ENCODE measurements at regions not wholly inside any gene's neighbourhood (a gene's known extent, or its start where the extent isn't known, plus 50 kb on each side); places are given as distances from the start of the nearest gene placed in this dataset.
"Not testable (repeated sequence)": the region's sequence is repeated elsewhere in the genome, so short reads cannot be mapped to it uniquely, and the experiment has no call there.

DNA sequence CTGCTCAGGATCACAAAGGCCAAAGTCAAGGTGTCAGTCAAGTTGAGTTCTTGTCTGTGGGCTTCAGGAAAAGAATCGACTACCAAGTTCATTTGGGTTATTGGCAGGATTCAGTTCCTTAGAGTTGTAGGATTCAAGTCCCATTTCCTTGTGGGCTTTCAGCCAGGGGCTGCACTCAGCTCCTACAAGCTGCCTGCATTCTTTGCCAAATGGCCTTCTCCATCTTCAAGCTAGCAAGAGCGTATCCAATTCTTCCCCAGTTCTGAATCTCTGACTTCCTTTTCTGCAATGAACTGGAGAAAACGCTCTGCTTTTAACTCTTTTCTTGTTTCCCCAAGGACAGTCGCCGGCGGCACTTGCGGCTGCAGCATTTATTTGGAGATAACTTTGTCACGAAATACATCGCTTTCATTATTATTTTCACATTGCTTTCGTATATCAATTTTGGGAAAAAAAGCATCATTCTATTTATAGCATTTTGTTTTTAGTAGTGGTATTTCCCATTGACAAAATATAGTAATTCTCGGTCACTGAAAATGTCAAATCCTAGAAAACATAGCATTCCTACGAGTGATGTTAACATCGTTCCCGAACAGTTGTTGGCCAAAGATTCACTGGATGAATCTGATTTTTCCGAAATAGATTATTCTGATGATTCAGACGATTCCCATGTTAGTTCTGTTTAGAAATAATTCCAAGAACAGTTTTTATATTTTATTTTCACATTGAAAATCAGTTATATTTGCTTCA is 59.6 kb upstream of the SERPINE2 start:
- Histone ChIP-seq H3K27me3 (ENCODE audit: control insufficient read depth in 3 of 3, insufficient read depth in 3 of 3, low read length in 3 of 3) (no peaks in the 10 kb centered on the region), H3K36me3 (ENCODE audit: control insufficient read depth in 3 of 3, insufficient read depth in 2 of 3, low read depth in 1 of 3, low read length in 3 of 3) (no peaks in the 10 kb centered on the region), H3K4me1 (ENCODE audit: control insufficient read depth in 3 of 3, insufficient read depth in 2 of 3, low read depth in 1 of 3, low read length in 2 of 3) (peaks cover 0 to 6% (median 4%) of the 10 kb centered on the region in 3 donors), H3K4me3 (ENCODE audit: low read depth in 1 of 3, low read length in 3 of 3) (no peak overlapping the region), H3K9me3 (ENCODE audit: control insufficient read depth in 2 of 2, insufficient read depth in 1 of 2, low read depth in 1 of 2, low read length in 1 of 2) (peaks cover 0 to 3% of the 10 kb centered on the region in 2 donors), H3K27ac (ENCODE audit: low read depth in 1 of 3, low read length in 2 of 3) (no peak overlapping the region)
- FAIRE-seq (no peak), DNase-seq (no peak)
- 72 to 88% (median 83%) methylated on average over 16 of the region's 16 CpGs for WGBS, 3 donors

- FAIRE-seq (no peak), DNase-seq (no peak)
- WGBS, 3 donors, result 89 to 97% (median 91%) methylated on average over 1 of the region's 1 CpG
- Histone ChIP-seq H3K36me3 (ENCODE audit: control insufficient read depth in 3 of 3, insufficient read depth in 2 of 3, low read depth in 1 of 3, low read length in 3 of 3) (no peaks in the 10 kb centered on the region), H3K4me3 (ENCODE audit: low read depth in 1 of 3, low read length in 3 of 3) (no peak overlapping the region), H3K27me3 (ENCODE audit: control insufficient read depth in 3 of 3, insufficient read depth in 3 of 3, low read length in 3 of 3) (no peaks in the 10 kb centered on the region), H3K9me3 (ENCODE audit: control insufficient read depth in 2 of 2, insufficient read depth in 1 of 2, low read depth in 1 of 2, low read length in 1 of 2) (peaks cover 0 to 3% of the 10 kb centered on the region in 2 donors), H3K27ac (ENCODE audit: low read depth in 1 of 3, low read length in 2 of 3) (no peak overlapping the region), H3K4me1 (ENCODE audit: control insufficient read depth in 3 of 3, insufficient read depth in 2 of 3, low read depth in 1 of 3, low read length in 2 of 3) (peaks cover 0 to 6% (median 4%) of the 10 kb centered on the region in 3 donors)
These were observed 55.3 kb upstream of the SERPINE2 start for GRCh38 chr2:224094413-224094812.

- not testable (repeated sequence) for DNase-seq
- WGBS, 3 donors, result 20 to 55% (median 34%) methylated on average over 5 of the region's 5 CpGs
These were observed 52.6 kb upstream of the SERPINE2 start for GRCh38 chr2:224091671-224092070.

GRCh38 chr2:224089606-224090005 is 50.5 kb upstream of the SERPINE2 start:
- not testable (repeated sequence) for H3K36me3 ChIP-seq (ENCODE audit: control insufficient read depth in 3 of 3, insufficient read depth in 2 of 3, low read depth in 1 of 3, low read length in 3 of 3); H3K4me3 ChIP-seq (ENCODE audit: low read depth in 1 of 3, low read length in 3 of 3); H3K9me3 ChIP-seq (ENCODE audit: control insufficient read depth in 2 of 2, insufficient read depth in 1 of 2, low read depth in 1 of 2, low read length in 1 of 2); DNase-seq; H3K27me3 ChIP-seq (ENCODE audit: control insufficient read depth in 3 of 3, insufficient read depth in 3 of 3, low read length in 3 of 3); FAIRE-seq; H3K4me1 ChIP-seq (ENCODE audit: control insufficient read depth in 3 of 3, insufficient read depth in 2 of 3, low read depth in 1 of 3, low read length in 2 of 3); H3K27ac ChIP-seq (ENCODE audit: low read depth in 1 of 3, low read length in 2 of 3)
- 89 to 92% (median 89%) methylated on average over 6 of the region's 6 CpGs for WGBS, 3 donors

More at GRCh38 chr2:224091671-224092070, 52.6 kb upstream of the SERPINE2 start:
- H3K4me3 ChIP-seq (ENCODE audit: low read depth in 1 of 3, low read length in 3 of 3); H3K36me3 ChIP-seq (ENCODE audit: control insufficient read depth in 3 of 3, insufficient read depth in 2 of 3, low read depth in 1 of 3, low read length in 3 of 3); H3K27me3 ChIP-seq (ENCODE audit: control insufficient read depth in 3 of 3, insufficient read depth in 3 of 3, low read length in 3 of 3); H3K4me1 ChIP-seq (ENCODE audit: control insufficient read depth in 3 of 3, insufficient read depth in 2 of 3, low read depth in 1 of 3, low read length in 2 of 3); H3K27ac ChIP-seq (ENCODE audit: low read depth in 1 of 3, low read length in 2 of 3); H3K9me3 ChIP-seq (ENCODE audit: control insufficient read depth in 2 of 2, insufficient read depth in 1 of 2, low read depth in 1 of 2, low read length in 1 of 2); FAIRE-seq: not testable (repeated sequence)

All from small intestine (tissue), 7 donors.